ENCODE measurements at regions not wholly inside any gene's neighbourhood (a gene's known extent, or its start where the extent isn't known, plus 50 kb on each side); places are given as distances from the start of the nearest gene placed in this dataset.
"Not testable (repeated sequence)": the region's sequence is repeated elsewhere in the genome, so short reads cannot be mapped to it uniquely, and the experiment has no call there.

- not testable (repeated sequence) for DNase-seq
These were observed 244.4 kb downstream of the PHLDA1 start for GRCh38 chr12:75787146-75787545.

GRCh38 chr12:75786070-75786469, 245.5 kb downstream of the PHLDA1 start:
- no peak for DNase-seq

- no peak for DNase-seq
These were observed 247.0 kb downstream of the PHLDA1 start for GRCh38 chr12:75784591-75784990.

- DNase-seq = no peak
These were observed 248.3 kb downstream of the PHLDA1 start for GRCh38 chr12:75783093-75783877.

GRCh38 chr12:75782069-75782581, 249.5 kb downstream of the PHLDA1 start:
- DNase-seq = no peak

- DNase-seq = no peak
These were observed 250.0 kb downstream of the PHLDA1 start for GRCh38 chr12:75781532-75782046.

- DNase-seq = no peak
These were observed 251.6 kb downstream of the PHLDA1 start for GRCh38 chr12:75779891-75780496.

GRCh38 chr12:75774261-75775052, 257.1 kb downstream of the PHLDA1 start:
- no peak for DNase-seq

- DNase-seq = no peak
These were observed 258.2 kb downstream of the PHLDA1 start for GRCh38 chr12:75773377-75773776.

GRCh38 chr12:75771023-75771422, 259.6 kb upstream of the KRR1 start:
- no peak for DNase-seq

GRCh38 chr12:75767957-75768356, 256.5 kb upstream of the KRR1 start:
- DNase-seq = no peak

GRCh38 chr12:75766263-75767160, 255.1 kb upstream of the KRR1 start:
- DNase-seq = no peak

GRCh38 chr12:75765170-75766059, 254.0 kb upstream of the KRR1 start:
- no peak for DNase-seq

GRCh38 chr12:75764091-75764841, 252.9 kb upstream of the KRR1 start:
- no peak for DNase-seq

- DNase-seq = no peak
These were observed 249.3 kb upstream of the KRR1 start for GRCh38 chr12:75760573-75761294.

GRCh38 chr12:75759842-75760572, 248.6 kb upstream of the KRR1 start:
- no peak for DNase-seq

- no peak for DNase-seq
These were observed 247.8 kb upstream of the KRR1 start for GRCh38 chr12:75759196-75759595.

GRCh38 chr12:75756771-75757170, 245.4 kb upstream of the KRR1 start:
- no peak for DNase-seq

GRCh38 chr12:75756111-75756510, 244.7 kb upstream of the KRR1 start:
- DNase-seq = no peak
